Cardiac fibroblast (primary cell): ENCODE measurements at regions not wholly inside any gene's neighbourhood (a gene's known extent, or its start where the extent isn't known, plus 50 kb on each side); places are given as distances from the start of the nearest gene placed in this dataset.

Experiments
- DNase-seq, 2 donors: peaks; one replicate each; pipeline versions ENCODE4 v3.0.0 to v3.0.0-alpha.2; 2010; ENCODE audit warnings: low read depth in 2 of 2
- H3K4me3 ChIP-seq, 2 donors: replicated peaks in 1 of 2; 1 replicate in 1 of 2; 2 replicates in 1 of 2; pipeline ENCODE4 v1.5.1; 2011; ENCODE audit warnings: low read depth in 2 of 2, low read length in 2 of 2, mild to moderate bottlenecking in 2 of 2, moderate library complexity in 1 of 2
- TF ChIP-seq, protein P1 (sequence below): IDR thresholded peaks from one replicate; pipeline ENCODE4 v1.5.1; 2011; ENCODE audit warnings: low read depth, mild to moderate bottlenecking, low read length, inconsistent platforms

DNA sequence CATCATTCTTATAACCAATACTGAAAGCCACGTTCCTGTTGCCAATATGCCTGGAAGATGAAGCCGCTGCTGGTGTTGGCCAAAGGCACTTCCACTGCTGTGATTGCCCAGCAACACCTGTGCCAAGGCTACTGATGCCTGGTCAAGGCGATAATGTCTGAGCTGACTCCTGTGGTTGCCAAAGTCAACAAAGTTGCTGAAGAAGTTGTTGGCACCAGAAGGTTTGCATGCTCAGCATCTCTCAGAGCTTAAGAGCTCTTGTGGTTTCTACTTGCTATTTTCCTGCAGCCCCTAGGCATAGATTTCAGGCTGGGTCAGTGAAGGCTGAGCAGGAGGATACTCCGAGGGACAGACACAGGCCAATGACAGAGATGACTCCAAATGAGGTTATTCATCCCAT lies 63.4 kb upstream of the RAB3GAP2 start:
- no peak for DNase-seq
- TF ChIP-seq, protein P1, sequence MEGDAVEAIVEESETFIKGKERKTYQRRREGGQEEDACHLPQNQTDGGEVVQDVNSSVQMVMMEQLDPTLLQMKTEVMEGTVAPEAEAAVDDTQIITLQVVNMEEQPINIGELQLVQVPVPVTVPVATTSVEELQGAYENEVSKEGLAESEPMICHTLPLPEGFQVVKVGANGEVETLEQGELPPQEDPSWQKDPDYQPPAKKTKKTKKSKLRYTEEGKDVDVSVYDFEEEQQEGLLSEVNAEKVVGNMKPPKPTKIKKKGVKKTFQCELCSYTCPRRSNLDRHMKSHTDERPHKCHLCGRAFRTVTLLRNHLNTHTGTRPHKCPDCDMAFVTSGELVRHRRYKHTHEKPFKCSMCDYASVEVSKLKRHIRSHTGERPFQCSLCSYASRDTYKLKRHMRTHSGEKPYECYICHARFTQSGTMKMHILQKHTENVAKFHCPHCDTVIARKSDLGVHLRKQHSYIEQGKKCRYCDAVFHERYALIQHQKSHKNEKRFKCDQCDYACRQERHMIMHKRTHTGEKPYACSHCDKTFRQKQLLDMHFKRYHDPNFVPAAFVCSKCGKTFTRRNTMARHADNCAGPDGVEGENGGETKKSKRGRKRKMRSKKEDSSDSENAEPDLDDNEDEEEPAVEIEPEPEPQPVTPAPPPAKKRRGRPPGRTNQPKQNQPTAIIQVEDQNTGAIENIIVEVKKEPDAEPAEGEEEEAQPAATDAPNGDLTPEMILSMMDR, result no peak
- H3K4me3 ChIP-seq, result no peak overlapping the region

DNA sequence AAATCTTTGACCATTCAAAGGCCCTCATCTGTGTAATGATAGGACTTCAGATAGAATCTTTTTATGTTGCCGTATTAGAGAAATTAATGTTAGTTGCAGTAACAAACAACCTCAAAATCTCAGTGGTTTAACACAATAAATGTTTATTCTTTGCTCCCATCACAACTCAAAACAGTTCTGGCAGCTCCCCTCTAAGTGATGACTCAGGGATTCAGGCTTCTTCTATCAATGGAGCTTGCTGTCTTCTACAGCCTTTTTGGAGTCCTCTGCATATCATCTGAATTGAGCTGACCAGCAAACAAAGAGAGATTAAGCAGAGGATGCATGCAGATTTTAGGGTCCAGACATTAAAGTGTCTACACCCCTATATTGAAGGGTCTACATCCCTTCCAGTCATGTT lies 59.1 kb upstream of the RAB3GAP2 start:
- no peak overlapping the region for H3K4me3 ChIP-seq
- TF ChIP-seq, protein P1, result no peak
- no peak for DNase-seq

DNA sequence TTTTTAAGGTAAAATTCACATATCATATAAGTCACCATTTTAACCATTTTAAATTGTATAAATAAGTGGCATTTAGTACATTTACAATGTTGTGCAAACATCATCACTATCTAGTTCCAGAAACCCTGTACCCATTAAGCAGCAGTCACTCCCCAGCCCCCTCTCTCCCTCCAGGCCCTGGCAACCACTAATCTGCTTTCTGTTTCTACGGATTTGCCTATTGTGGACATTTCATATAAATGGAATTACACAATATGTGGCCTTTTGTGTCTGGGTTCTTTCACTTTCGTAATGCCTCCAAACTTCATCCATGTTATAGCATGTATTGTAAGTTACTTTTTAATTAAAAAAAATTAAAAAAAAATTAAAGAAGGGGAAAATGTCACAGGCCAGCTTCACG lies 58.0 kb upstream of the RAB3GAP2 start:
- peak in 1 of 2 donors; percentile 53 for DNase-seq
- TF ChIP-seq, protein P1, result no peak

DNA sequence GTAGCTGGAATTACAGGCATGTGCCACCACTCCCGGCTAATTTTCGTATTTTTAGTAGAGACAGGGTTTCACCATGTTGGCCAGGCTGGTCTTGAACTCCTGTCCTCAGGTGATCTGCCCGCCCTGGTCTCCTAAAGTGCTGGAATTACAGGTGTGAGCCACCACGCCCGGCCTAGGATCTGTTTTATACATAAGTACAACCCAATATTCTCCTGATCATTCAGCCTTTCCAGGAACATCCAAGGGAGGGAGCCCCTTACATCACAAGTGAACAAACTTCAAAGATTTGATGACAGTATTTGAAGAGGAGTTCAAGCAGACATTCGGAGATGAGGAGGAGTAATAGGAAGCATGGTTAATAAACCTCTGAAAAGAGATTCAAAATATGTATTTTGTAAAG lies 54.9 kb upstream of the RAB3GAP2 start:
- DNase-seq, result no peak
- no peak overlapping the region for H3K4me3 ChIP-seq
- TF ChIP-seq, protein P1, result no peak

More for the DNA sequence above, 58.0 kb upstream of the RAB3GAP2 start:
- H3K4me3 ChIP-seq, result no peak overlapping the region

DNA sequence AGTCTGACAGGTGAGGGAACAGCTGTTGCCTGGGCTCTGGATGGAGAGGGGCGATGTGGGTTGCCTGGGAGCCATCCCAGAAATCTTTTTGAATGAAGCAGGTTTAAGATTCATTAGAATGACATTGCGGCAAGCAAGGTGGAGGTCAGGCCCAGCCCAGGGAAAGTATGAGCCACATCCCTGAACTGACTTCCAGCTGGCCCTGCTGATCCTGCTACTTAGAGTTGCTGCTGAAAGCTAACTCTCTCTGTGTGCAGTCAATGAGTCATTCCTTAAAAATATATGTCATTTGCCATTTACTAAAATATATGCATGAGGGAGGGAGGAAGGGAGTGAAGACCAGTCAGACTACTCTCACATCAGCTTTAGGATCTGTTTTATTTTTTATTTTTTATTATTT lies 54.3 kb upstream of the RAB3GAP2 start:
- no peak for DNase-seq
- TF ChIP-seq, protein P1, result no peak
- H3K4me3 ChIP-seq, result no peak overlapping the region

DNA sequence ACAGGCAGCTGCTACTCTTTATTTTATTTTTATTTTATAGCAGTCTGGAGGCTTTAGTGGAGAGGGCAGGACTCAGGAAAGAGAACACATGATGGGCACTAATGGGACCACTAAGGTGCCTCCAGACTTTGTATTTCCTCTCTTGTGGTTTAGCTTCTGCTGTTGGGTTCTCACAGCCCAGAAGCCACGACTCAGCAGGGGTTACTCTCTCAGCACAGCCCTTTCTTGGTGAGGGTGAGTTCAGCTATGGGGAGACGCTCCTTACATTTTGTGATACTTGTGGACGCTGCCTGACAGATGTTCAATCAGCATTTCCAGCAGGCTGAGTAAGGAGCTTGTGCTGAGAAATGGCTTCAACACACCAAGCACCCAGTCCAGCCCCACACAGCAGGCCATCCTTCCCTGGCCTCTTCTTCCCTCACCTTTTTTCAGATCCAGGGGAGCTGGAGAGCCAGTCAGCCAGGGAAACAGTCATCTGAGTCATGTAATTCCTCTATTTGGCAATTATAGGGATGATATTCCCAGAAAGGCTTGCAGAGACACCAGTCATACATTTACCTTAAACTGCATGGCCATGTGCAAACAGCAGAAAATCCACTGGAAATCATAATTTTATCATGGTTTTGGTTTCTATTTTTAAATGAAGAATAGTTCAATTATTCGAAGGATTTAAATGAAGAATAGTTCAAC lies 53.2 kb upstream of the RAB3GAP2 start:
- H3K4me3 ChIP-seq, result no peak overlapping the region
- no peak for DNase-seq
- TF ChIP-seq, protein P1, result no peak

DNA sequence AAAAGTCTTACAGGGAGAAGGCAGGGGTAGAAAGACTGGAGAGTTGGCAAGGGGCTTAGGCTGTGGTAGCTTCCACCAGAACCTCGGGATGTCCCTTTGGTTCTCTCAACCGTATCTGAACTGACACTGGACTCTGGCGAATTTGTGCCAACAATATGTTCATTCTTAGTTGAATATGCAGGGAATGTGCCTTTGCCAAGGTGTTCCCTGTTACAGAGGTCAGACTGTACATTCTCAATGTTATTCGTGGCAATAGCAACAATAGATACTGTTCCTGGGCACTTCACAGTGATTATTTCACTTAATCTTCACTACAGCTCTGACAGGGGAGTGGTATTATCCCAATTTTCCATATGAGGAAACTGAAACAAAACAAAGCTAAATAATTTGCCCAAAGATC lies 51.5 kb upstream of the RAB3GAP2 start:
- no peak overlapping the region for H3K4me3 ChIP-seq
- TF ChIP-seq, protein P1, result no peak
- no peak for DNase-seq
